ENCODE measurements at regions not wholly inside any gene's neighbourhood (a gene's known extent, or its start where the extent isn't known, plus 50 kb on each side); places are given as distances from the start of the nearest gene placed in this dataset.

GRCh38 chr5:147169399-147169798, 65.4 kb upstream of the STK32A start:
- DNase-seq (ENCODE audit: low spot score) = no peak

- no peak for DNase-seq (ENCODE audit: low spot score)
These were observed 64.9 kb upstream of the STK32A start for GRCh38 chr5:147169901-147170300.

- no peak for DNase-seq (ENCODE audit: low spot score)
These were observed 64.2 kb upstream of the STK32A start for GRCh38 chr5:147170603-147171002.

DNA sequence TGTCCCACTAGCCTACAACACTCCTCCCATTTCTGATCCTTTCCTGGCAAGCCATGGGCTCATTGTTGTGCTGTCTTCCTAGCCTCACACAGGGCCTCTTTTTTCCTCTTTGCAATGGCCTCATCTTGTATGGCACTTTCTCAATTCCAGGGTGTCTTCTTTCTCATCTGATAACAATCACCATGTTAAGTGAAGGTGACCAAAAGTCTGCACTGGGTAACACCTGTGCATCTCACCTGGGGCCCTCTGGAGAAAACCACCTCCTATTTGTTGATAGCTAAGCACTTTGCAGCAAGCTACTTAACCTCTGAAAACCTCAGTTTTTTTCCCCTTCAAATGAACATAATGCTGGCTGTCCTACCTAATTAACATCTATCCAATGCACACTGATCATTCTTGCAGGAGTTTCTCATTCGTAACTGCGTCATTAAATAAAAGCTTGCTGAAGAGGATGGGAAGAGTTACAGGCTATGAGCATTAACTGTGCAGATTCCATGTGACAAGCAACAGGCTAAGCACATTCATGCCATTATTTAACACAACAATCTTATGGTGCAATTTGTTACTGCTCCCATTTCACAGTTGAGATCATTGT, 60.1 kb upstream of the STK32A start:
- DNase-seq (ENCODE audit: low spot score) = no peak

DNA sequence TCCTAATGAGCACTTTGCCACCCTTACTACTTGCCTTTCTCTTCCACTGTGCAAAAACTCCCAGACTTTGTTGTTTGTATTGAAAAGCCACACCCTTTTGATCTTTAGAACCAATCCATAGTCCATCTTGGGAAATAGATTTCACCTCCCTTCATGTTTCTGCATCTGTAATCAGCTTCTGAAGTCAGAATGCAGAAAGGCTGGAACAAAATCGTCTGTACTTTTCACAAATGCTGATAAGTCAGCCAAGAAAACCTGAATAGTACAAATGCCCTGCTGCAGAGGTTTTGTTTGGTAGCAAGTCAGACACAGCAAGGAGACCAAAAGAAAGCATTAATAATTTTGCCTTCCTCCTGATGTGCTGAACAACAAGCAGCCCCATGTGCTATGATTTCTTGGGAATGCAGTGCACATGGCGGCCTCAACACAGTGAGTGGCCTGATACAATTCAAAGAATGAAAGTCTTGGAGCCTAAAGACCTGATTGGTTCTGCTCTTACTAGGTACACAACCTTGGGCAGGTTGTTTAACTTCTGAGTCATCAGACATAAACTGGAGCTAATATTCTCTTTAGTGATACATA, 59.2 kb upstream of the STK32A start:
- no peak for DNase-seq (ENCODE audit: low spot score)

DNA sequence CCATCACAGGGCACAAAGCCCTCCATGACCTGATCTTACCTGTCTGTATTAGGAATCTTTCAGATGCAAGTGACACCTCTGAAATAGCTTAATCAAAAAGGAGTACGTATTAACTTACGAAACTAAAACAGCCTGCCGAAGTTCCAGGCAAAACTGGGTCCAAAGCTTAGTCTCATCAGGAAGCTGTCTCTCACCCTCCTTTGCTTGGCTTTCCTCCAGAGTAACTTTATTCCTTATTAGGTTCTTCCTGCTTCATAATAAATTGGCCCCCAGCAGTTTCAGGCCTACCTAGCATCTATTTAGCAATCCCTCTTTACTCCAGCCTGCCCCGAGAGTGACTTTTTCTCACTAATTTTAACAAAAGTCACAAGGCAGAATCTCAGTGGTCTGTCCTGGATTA, 58.4 kb upstream of the STK32A start:
- no peak for DNase-seq (ENCODE audit: low spot score)

GRCh38 chr5:147177125-147177840, 57.5 kb upstream of the STK32A start:
- no peak for DNase-seq (ENCODE audit: low spot score)

DNA sequence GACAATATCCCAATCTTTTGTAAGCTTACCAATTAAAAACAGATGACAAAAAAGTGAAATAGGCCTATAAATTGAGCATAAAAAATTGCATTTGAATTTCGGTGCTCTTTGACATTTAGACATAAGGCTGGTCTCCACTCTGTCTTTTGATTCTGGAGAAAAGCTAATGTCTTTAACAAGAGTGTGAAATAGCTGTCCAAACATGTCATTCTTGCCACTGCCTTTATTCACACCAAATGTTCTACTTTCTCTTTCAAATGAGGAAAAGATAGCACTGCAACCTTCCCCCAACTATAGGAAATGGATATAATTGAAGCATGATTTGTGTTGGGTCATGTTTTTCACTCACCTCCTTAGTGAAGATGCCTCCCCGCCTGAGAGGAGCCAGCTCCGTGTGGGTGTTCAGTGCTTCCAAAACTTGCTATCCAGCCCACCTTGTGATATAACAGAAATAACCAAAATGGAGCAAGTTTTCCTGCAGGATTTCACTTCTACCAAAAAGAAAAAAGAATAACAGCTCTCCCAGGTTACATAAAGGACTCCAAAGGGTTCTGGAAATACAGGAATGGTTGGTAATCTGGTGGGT, 55.2 kb upstream of the STK32A start:
- peak; percentile 50 for DNase-seq (ENCODE audit: low spot score)

- DNase-seq (ENCODE audit: low spot score) = no peak
These were observed 54.1 kb upstream of the STK32A start for GRCh38 chr5:147180751-147181150.

Data from putamen (tissue), 1 donor.